ENCODE measurements at regions not wholly inside any gene's neighbourhood (a gene's known extent, or its start where the extent isn't known, plus 50 kb on each side); places are given as distances from the start of the nearest gene placed in this dataset.
A peak's percentile ranks its signal among the peaks of the same experiment; 100 is the strongest.

DNA sequence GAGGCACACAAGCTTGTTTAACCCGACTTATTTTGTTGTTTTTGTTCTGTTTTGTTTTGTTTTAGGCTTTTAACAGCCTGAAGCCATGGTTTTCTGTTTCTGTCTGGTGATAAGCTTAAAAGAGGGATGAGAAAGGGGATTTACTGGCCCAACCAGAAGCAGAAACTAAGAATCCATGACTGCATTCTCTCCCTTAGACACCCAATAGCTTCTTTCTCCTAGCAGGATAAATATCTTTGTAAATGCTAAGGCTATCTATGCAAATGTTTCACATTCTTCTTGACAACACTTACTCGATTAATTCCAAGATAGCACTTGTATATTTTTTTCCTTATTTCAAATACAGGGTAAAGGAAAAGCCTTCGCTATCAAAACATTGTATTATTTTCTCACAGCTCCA is 53.7 kb upstream of the SMAD1 start:
- DNase-seq = no peak

DNA sequence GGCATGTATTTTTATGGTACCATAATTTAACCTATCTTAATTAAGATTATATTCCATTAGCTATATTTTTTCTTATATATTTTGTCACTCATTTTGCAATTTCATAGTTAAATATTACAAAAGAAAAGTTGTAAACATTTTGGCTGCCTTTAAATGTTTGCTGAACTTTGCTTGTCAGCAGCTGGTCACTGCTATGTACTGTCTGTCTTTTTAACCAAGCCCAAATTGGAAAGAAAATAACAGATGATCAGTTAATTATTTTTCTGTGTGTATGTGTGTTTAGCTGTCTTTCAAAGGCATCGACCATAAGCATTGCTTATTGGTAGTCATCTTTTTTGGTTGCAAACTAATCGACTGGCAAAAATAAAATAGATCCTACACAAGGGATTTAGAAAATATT is 54.4 kb upstream of the SMAD1 start:
- no peak for DNase-seq

DNA sequence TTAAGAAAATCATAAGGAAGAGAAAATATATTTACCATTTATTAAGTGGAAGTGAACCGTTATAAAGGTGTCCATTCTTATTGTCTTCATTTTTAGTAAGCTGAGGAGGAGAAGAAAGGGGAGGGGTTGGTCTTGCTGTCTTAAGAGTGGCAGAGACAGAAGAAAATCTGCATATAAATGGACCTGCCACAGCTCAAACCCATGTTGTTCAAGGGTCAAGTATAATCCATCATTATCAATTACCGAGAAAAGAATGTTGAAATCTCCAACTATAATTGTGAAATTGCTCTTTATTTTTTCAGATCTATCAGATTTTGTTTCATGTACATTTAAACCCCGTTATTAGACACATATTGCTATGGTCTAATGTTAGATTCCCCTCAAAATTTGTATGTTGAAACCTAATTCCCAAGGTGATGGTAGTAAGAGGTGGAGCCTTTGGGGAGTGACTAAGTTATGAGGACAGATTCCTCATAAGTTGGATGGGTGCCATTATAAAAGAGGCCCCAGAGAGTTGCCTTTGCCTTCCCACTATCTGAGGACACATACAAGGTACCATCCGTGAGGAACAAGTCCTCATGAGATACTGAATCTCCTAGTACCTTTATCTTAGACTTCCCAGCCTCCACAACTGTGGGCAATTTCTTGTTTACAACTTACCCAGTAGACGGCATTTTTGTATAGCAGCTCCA is 58.5 kb upstream of the SMAD1 start:
- DNase-seq = no peak

DNA sequence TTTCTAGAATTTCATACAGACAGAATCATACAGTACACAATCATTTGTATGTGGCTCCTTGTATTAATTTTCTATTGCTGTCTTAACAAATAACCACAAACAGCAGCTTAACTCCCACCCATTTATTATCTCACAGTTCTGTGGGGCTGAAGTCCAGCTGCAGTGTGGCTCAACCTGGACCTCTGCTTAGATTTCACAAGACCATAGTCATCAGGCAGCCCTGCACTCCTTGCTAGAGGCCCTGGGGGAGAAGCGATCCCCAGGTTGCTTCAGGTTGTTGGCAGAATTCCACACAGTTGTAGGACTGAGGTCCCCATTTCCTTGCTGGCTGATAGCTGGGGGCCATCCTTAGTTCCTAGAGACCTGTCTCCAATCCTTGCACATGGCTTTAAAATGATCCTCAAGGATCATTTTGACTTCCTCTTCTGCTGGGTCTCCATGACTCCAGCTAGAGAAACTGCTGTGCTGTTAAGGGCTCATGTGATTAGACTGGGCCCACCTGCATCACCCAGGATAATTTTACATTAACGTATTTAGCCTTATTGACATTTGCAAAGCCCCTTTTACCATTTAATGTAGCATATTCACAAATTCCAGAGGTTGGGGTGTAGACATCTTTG is 60.9 kb upstream of the SMAD1 start:
- no peak for DNase-seq

DNA sequence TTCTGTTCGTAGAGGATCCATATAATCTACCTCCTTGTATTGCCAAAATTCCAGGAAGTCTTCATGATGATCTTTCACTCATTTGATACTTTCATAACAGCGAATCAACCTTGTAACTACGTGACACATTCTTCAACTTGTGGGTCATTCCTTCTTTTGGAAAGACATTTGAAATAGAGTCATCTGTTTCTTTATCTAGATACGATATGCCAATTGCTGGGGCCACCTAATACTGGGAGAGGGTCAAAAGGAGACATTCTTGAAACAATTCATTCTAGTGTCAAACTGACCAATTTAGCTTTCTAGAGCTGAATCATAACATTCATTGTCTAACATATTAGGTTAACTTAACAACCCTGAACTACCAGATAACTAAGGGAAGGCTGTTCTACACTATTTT is 62.9 kb upstream of the SMAD1 start:
- no peak for DNase-seq

DNA sequence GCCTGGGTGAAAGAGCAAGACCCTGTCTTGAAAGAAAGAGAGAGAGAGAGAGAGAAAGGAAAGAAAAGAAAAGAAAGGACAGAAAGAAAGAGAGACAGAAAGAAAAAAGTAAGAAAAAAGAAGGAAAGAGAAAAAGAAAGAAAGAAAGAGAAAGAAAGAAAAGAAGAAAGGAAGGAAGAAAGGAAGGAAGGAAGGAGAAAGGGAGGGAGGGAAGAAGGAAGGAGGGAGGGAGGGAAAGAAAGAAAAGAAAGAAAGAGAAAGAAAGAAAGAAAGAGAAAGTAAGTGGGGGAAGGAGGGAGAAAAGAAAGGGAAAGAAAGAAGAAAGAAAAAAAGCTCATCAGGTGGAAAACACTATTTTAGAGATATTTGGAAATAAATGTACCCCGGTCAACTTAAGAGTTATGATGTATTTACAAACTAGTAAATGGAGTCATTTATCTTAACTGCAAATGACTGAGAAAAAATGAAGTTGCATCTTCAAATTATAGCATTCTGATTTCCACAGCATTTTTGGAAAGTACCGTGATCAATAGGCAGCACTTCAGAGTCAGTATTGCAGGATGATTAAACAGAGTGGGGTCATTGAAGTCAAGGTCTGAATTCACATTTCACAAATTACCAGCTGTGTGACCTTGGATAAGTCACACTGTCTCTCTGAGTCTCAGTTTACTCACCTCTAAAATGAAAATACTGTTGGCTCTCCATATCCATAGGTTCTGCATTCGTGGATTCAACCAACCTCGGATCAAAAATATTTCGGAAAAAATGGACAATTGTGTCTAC is 64.1 kb upstream of the SMAD1 start:
- DNase-seq = no peak

DNA sequence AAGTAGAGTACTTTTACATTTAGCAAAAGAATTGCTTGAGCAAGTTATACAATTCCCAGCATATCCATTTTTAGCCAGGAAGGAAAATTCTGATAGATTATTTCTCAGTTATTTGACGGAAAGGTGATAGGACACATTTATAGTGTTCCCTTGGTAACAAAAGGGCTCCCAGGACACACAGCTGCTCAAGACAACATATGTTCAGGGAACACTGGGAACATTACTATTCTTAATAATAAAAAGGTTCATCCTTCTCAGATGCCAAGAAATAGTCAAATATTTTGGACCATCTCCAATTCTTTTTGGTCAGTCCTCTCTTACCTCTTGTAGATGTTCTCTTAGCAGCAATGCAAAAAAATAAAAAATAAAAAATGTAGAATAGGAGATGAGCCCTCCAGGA is 66.8 kb upstream of the SMAD1 start:
- no peak for DNase-seq

DNA sequence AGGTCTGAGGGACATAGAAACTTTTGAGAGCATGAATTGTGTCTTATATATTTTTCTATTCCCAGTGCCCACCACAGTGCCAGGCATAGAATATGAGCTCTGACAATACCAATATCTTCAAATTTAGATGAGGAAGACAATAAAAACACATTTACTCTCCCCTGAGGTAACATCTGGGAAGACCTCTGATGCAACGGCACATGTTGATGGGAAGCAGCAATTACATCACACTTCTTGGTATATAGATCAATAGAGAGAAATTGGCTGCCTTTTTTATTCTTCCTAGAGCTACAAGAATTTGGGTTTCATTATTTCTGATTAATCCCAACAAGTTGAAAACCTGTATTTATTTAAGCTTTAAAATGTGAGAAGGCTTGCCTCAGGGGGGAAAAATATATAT is 67.4 kb upstream of the SMAD1 start:
- no peak for DNase-seq

DNA sequence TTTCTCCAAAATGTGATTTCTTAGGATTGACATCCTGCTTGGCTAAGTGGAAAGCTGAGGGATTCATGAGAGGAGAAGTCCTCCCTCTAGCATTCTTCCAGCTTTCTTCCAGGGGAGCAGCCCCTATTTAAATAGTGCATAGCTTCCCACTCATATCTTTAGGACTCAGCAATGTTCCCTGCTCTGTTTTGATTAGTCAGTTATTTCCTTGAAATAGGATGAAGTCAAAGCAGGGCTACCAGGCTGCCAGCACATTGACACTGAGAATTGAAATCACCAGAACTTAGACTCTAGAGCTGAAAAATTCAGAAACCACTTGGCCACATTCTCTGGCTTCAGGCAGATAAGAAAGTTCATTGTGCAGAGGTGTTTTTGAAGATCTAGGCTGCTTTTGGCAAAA is 74.7 kb upstream of the SMAD1 start:
- no peak for DNase-seq

DNA sequence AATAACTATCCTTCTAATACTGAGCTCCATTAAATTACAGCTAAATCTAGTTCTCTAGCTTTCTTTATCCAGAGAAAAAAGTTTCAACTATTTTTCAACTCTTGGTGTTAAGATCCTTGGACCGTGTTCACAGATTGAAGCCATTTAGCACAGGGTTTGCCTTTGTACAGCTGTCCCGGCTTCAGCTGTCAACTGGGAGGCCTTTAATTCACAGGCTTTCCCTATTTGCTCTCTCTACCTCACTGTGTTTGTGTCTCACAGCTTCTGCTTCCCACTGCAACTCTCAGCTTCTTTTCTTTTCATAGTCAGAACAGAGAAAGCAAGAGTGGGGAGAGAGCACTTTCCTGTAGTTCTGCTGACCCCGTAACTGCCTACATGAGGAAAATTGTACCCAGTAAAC is 76.9 kb upstream of the SMAD1 start:
- no peak for DNase-seq

DNA sequence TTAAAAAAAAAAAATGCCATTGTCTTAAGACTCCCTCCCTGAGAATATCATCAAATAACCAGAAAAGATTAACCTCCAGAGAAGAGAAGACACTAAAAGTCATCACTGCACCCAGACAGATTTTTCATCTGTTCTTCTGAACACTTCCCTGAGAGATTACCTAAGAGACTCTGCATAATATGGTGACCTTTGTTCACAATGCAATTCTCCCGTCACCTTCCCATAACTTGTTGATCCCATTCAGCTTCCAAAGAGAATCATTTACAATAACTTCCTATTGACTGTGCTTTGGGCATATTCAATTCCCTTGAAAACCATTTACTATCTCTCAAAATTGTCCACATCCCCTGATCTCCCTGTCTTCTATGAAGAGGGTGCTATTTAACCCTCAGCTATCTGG is 85.1 kb upstream of the SMAD1 start:
- DNase-seq = no peak

DNA sequence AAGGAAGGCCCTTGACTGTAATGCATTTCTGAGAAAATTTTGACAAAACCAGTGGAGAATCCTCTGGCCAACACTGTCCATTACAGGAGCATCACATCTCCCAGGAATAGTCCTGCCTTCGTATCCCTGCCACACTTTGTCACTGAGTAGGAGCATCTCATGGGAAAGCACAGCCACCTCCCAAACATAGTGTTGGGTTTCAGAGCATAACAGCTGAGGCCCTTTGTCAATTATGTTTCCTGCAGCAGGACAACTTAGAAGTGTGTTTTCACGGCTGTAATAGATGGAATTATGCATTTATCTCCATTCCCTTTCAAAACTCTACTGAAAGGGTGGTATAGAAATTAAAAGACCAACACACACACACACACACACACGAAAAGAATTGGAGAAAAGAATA is 91.1 kb upstream of the SMAD1 start:
- no peak for DNase-seq

DNA sequence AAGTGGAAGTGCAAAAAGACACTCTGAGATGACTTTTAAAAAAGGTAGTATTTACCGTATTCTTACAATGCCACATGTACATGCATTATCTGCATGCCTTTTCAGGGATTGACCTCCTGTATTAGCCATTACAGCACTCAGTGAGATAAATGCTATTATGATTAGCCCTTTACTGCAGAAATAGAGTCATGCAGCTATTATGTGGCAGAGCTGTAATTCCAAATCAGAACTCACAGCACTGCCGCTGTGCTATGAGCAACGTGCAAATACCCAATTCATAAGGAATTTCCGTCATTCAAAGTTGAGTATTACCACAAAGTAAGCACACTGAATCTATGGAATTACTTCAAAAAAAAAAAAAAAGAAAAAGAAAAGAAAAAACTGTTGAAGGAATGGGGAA is 92.1 kb upstream of the SMAD1 start:
- no peak for DNase-seq

DNA sequence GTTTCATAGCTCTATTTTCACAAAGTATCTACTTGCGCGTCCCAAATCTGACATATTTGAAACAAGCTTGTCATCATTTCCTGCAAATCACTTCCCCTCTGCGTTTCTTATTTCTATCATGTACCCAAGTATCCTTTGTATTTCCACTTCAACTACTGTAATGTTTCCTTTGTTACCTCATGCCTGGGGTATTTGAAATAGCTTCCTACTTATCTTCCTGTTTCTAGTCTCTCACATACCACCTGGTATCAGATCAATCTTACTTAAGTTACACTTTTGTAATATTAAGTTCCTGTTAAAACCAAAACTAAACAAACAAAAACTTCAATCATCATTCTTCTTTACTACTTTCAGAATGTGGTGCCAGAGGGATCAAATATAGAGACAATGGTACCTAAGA is 93.6 kb upstream of the SMAD1 start:
- DNase-seq = no peak

DNA sequence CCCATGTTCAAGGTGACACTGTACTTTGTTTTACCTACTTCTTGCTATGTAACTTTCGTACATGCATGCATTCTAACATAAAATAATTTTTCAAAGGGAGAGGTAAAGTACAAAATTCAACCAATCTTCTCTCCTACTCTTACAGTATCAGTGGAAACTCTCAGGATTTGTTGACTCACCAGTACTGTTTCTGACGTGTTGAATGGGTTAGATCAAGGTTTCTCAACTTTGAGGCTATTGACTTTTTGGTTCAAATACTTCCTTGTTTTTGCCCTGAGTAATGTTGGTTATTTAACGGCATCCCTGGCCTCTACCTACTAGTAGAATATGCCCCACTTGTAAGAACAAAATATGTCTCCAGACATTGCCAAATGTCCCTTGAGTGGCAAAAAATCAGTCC is 94.6 kb upstream of the SMAD1 start:
- no peak for DNase-seq

DNA sequence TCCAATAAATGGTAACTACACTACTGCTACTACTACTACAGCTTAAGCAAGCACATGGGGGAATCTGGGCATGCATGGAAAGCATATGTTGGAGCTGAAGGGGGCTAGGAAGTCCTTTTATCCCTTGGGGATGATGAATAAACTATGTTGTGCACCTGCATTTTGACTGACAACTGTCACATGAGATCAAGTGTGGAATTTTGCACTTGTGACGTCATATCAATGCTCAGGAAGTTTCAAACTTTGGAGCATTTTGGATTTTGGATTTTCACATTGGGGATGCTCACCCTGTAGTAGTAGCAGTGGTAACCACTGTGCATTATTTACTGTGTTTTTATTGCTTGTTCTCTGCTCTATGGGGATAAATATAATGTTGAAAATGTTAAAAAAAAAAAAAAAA is 100.5 kb upstream of the SMAD1 start:
- DNase-seq = no peak

DNA sequence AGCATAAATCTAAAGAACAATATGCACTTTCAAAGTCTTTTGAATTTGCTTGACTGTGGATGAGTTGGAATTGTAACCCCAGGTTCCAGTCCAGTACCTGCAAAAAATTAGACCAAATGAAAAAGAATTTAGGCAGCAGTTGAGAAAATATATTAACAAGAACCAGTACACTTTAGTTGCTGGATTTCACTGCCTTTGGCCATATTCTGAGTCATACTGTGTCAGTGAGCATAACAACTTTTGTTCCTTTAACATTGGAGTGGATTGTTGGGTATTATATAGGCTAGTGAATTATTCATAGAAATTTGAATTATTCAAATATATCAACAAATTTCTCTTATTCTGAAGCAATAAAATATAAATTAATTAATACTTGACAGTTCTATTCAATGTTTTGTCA is 101.5 kb upstream of the SMAD1 start:
- DNase-seq = no peak

DNA sequence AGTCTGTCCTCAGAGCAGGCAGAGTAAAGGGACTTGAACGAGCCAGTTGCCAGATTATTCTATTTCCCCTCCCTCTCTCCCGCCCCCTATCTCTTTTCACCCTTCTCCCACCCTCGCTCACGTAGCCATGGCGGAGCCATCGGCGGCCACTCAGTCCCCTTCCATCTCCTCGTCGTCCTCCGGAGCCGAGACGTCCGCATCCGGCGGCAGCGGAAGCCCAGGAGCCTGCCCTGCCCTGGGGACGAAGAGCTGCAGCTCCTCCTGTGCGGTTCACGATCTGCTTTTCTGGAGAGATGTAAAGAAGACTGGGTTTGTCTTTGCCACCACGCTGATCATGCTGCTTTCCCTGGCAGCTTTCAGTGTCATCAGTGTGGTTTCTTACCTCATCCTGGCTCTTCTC is 106.2 kb upstream of the SMAD1 start:
- DNase-seq = no peak

DNA sequence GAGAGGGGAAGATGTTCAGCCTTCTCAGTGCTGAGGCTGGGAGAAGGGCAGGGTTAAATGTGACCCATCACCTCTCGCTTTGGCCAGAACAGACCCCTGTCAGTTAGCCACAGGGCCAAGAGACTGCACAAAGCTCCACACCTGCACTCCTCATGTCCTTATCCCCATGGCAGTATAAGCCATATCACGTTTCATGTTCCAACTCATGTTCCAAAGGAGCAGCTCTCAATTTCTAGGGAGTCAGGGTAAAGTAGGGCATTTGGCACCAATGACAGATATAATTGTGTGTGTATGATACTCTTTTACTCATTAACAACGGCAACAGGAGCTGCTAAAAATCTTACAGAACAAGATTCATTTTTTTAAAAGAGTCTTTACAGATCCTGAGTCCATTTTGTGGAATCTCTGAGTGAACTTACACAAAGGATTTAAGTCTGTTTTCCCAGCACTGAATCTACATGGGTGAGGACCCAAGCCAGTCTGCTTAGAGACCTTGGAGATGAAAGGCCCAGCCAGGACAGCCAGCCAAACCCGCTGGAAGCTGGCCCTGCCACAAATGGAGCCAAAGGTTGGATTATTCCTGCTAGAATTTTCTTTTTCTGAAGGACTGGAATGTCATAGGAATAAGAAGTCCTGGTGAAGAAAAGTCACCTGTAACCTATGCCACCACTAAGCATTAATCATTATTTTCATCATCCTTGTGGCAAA is 129.1 kb upstream of the SMAD1 start:
- no peak for DNase-seq

DNA sequence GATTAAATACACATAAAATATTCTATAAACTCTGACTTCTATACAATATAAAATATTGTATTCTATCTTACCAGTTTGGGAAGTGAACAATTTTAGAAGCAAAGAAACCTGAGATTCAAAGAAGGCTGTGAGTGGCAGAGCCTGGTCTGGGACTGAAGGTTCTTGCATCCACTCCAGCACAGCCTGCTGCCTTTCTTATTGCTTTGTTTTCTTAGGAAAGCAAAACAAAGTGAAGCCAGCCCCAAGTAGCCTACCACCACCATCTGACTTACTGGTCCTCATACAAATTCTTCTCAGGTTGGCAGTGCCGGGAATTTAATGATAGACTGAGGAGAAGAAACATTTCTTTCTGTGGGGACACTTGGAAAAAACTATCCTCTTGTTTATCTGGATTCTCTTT is 129.7 kb upstream of the SMAD1 start:
- no peak for DNase-seq

DNA sequence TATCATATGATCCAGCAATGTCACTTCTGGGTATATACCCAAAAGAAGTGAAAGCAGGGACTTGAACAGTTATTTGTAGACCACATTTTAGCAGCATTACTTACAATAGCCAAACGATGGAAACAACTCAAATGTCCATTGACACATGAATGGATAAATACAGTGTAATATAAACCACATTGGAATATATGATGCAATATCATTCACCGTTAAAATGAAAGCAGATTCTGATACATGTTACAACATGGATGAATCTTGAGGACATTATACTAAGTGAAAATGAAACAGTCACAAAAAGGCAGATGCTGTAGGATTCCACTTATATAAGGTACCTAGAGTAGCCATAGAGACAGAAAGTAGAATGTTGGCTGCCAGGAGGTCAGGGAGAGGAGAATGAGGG is 130.5 kb upstream of the SMAD1 start:
- no peak for DNase-seq

DNA sequence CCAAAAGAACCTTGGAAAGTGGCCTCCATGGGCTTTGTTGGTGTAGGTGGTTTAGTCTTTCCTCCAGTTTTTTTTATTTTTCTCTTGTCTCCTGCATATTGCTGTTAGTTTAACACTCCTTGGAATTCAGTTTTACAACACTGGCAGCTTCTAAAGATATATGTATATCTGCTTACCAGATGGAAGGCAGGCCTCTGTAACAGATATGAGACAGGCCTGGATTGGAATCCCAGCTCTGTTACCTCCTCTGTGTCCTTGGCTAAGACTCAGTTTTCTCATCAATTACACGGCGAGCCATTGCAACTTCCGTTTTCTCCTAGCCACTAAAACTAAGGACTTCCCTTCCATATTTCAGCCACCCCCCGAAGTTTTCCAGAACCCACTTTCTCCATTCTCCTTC is 133.4 kb upstream of the SMAD1 start:
- DNase-seq = no peak

DNA sequence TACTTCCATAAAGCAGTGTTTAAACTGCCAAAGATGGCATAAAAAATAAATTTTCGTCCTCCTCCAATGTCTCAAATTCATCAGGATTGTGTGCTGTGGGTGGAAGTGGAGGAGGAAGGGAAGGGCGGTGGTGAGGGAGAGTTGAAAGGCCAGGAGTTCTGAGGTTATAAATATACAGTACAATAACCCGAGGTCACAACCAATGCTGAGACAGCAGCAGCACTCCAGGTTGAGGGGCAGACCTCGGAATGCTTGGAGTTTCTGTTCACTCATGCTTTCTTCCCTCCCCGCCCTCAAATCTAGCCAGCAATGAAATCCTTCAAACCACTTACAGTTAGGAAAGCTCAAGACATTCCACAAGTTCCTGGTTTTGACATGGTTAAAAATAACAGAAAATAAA is 134.0 kb upstream of the SMAD1 start:
- peak; percentile 22 for DNase-seq

All from left kidney (tissue), 1 donor.